Activated CD4-positive, alpha-beta T cell treated with anti-CD3 and anti-CD28 coated beads, Interleukin-2, amount 10 ng/mL, durations not matched to agents 7 days and 5 days (primary cell): ENCODE measurements at regions not wholly inside any gene's neighbourhood (a gene's known extent, or its start where the extent isn't known, plus 50 kb on each side); places are given as distances from the start of the nearest gene placed in this dataset.
"Not testable (repeated sequence)": the region's sequence is repeated elsewhere in the genome, so short reads cannot be mapped to it uniquely, and the experiment has no call there.

Source experiments
- CTCF ChIA-PET: fragments of 350-600 bp; sonication (Branson Sonifier 250); formaldehyde crosslinking; loops from one replicate; lab custom pipeline; 2021; ENCODE audit warnings: antibody characterized with exemption; lab: Charles Lee
- POLR2A ChIA-PET: fragments of 350-600 bp; sonication (Branson Sonifier 250); formaldehyde crosslinking; loops from one replicate; lab custom pipeline; 2021; ENCODE audit warnings: antibody characterized with exemption; lab: Charles Lee
- DNase-seq: peaks from one replicate; pipeline ENCODE4 v3.0.0-alpha.2; 2020
- H3K27ac Mint-ChIP-seq: one replicate; pipeline ENCODE4 v1.8.0; 2021; ENCODE audit warnings: mild to moderate bottlenecking, moderate library complexity, mixed read lengths
- H3K27me3 Mint-ChIP-seq: one replicate; pipeline ENCODE4 v1.8.0; 2021; ENCODE audit warnings: mixed read lengths
- H3K36me3 Mint-ChIP-seq: one replicate; pipeline ENCODE4 v1.8.0; 2021; ENCODE audit warnings: low read depth, mixed read lengths
- H3K4me1 Mint-ChIP-seq: one replicate; pipeline ENCODE4 v1.8.0; 2021; ENCODE audit warnings: mixed read lengths
- H3K4me3 Mint-ChIP-seq: one replicate; pipeline ENCODE4 v1.8.0; 2021; ENCODE audit warnings: mild to moderate bottlenecking, moderate library complexity, mixed read lengths
- H3K9me3 Mint-ChIP-seq: one replicate; pipeline ENCODE4 v1.8.0; 2021; ENCODE audit warnings: mixed read lengths

DNA sequence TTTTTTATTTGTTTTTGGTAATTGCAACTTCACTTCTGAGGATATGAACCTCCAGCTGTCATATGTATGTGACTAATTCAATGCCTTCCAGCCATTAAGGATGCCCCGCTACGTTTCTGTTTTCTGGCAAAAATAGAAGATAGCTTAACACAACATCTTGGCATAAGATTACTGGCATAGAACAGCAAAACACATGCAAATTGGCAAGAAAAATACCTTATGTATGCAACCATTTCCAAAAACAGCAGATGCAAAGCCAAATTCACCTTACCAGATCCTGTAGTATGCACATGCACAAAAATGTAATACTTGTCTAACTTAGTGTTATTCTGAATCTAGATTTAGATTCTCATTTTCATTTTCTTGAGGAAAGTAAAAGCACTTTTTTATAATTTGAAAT is 461.1 kb upstream of the CYLC2 start:
- Mint-ChIP-seq H3K4me1 (no peaks in the 10 kb centered on the region), H3K27ac (no peak overlapping the region), H3K9me3 (no peaks in the 10 kb centered on the region), H3K4me3 (no peak overlapping the region), H3K36me3 (no peaks in the 10 kb centered on the region), H3K27me3 (no peaks in the 10 kb centered on the region)
- POLR2A ChIA-PET: no interaction called here
- CTCF ChIA-PET: no interaction called here
- no peak for DNase-seq

DNA sequence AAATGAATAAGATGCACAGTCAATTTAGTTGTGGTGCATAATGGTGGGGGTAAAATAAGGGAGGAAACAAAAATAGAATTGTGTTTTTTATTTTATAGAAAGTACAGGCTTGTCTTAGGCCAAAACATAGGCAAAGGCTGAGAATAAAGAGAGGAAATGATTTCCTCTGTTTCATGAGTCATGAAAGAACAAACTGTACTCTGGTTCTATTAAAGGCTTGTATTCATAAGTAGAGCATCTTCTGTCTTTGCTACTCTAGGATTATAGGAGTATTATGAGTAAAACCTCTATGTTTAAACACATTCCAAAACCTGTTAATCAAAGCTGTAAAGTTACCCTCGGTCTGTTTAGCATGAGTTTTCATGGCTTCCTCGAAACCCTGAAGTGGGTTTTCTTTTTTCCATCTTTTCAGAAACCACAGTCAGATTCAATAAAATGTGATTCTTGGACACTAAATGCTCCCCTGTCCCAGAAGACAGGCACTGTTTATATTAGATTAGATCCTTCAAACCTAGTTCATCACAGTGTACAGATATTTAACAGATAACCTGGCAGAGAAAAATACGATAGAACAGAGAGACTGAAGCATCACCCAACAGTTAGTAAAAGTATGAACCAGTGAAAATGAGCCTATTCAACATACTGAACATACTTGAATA is 473.9 kb upstream of the CYLC2 start:
- no peaks in the 10 kb centered on the region for H3K27me3 Mint-ChIP-seq
- no peaks in the 10 kb centered on the region for H3K36me3 Mint-ChIP-seq
- POLR2A ChIA-PET: no interaction called here
- CTCF ChIA-PET: no interaction called here
- H3K9me3 Mint-ChIP-seq: peaks cover 9% of the 10 kb centered on the region
- no peak overlapping the region for H3K27ac Mint-ChIP-seq
- DNase-seq: no peak
- H3K4me1 Mint-ChIP-seq: no peaks in the 10 kb centered on the region
- no peak overlapping the region for H3K4me3 Mint-ChIP-seq

DNA sequence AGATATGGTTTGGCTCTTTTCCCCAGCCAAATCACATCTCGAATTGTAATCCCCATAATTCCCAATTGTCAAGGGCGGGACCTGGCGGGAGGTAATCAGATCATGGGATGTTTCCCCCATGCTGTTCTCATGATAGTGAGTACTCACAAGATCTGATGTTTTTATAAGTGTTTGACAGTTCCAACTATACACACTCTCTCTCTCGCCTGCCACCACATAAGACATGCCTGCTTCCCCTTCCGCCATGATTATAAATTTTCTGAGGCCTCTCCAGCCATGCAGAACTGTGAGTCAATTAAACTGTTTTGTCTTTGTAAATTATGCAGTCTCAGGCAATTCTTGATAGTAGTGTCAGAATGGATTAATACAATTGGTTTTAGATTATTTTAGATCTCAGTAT is 475.7 kb upstream of the CYLC2 start:
- Mint-ChIP-seq H3K27me3 (no peaks in the 10 kb centered on the region), H3K4me3 (no peak overlapping the region), H3K9me3 (peaks cover 2% of the 10 kb centered on the region), H3K4me1 (no peaks in the 10 kb centered on the region), H3K27ac (no peak overlapping the region), H3K36me3 (no peaks in the 10 kb centered on the region)
- CTCF ChIA-PET: no interaction called here
- POLR2A ChIA-PET: no interaction called here
- DNase-seq: no peak

DNA sequence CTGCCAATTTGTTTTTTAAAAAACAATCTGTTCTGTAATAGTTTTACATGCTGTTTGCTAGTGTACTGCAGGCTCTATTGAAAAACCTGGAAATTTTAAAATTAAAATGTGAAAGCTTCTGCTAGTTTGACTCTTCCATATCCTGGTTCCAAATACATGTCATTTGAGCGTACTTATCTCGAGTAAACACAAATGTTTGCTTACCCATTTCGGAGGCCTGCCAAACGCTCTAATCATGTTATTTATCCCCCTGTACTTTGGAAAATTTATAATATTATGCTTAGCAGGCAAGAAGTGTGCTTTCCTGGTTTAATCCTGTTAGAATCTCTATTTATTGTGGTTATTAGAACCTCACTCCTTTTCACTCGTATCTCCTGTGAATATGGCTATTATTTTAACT is 476.8 kb upstream of the CYLC2 start:
- Mint-ChIP-seq H3K9me3 (peaks cover 5% of the 10 kb centered on the region), H3K27ac (no peak overlapping the region), H3K27me3 (no peaks in the 10 kb centered on the region), H3K4me3 (no peak overlapping the region), H3K4me1 (no peaks in the 10 kb centered on the region), H3K36me3 (no peaks in the 10 kb centered on the region)
- ChIA-PET POLR2A (no interaction called here), CTCF (interaction anchor here (0.6 kb wide), 1 partner anchor 32 kb away, joined by 4 read pairs; no protein-coding TSS in a partner anchor)
- no peak for DNase-seq

DNA sequence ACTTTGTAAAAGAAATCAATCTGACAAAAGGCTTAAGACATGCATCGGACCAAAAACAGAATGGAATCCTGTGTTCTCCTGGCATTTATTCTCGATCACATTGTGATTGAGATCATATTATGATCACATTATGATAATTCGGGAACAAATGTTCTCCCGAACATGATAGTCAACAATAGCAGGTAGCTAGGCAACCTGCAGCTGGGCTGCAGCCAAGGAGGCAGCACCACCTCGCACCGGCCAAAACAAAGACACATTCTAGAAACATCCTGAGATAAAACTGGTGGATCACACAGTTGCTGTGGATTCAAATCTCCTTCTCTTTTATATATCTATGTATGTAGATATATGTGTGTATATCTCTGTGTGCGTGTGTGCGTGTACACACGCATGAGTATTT is 480.6 kb upstream of the CYLC2 start:
- CTCF ChIA-PET: no interaction called here
- H3K4me3 Mint-ChIP-seq: no peak overlapping the region
- no peaks in the 10 kb centered on the region for H3K36me3 Mint-ChIP-seq
- no peaks in the 10 kb centered on the region for H3K4me1 Mint-ChIP-seq
- H3K27ac Mint-ChIP-seq: no peak overlapping the region
- DNase-seq: no peak
- POLR2A ChIA-PET: no interaction called here
- no peaks in the 10 kb centered on the region for H3K27me3 Mint-ChIP-seq
- peaks cover 5% of the 10 kb centered on the region for H3K9me3 Mint-ChIP-seq

DNA sequence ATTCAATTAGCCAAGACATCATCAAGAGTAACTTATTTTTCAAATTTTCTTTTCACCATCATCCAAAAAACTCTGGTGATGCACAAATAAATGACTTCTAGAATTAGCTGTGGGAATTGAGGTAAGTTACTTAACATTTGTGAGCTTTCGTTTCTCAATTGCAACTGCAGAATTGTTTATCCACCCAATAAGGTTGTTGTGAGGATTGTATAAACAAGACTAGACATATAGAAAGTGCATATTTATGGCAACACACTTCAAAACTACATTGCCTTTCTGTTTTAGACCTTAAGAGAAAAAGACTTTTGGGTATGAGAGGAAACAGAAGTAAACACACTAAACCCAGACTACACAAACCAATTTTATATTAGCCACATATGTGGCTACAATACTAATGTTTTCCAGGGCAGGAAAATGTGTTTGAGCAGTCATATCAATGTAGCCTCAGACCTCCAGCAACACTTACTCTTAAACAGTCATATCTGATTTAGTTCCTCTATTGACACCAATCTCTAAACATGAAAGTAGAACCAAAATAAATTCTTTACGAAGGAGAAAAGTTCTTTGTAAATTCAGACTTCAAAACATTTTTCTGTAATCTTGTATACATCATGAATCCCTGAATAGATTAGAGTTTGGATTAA is 488.0 kb upstream of the CYLC2 start:
- Mint-ChIP-seq H3K27ac (no peak overlapping the region), H3K27me3 (no peaks in the 10 kb centered on the region), H3K36me3 (no peaks in the 10 kb centered on the region), H3K9me3 (peaks cover 4% of the 10 kb centered on the region), H3K4me1 (no peaks in the 10 kb centered on the region), H3K4me3 (no peak overlapping the region)
- no peak for DNase-seq
- POLR2A ChIA-PET: no interaction called here
- CTCF ChIA-PET: no interaction called here

DNA sequence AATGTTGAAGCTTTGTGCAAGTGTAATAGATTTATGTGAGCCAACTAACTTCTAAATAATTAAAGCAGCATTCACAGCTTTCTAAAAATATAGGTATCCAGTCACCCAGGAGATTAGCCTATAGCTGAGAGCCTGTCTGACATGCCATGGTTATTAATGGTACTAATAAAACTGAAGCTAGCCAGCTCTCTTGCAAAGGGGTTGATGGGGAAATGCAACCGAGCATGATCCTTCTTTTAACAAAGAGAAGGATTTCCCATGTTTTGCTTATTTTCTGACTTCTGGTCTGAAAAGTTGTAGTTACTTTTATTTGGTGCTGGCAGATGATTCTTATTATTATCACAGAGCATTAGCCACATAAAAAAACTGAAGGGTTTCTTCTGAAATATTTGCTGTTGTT is 488.7 kb upstream of the CYLC2 start:
- no peaks in the 10 kb centered on the region for H3K4me1 Mint-ChIP-seq
- no peak overlapping the region for H3K27ac Mint-ChIP-seq
- POLR2A ChIA-PET: no interaction called here
- peaks cover 4% of the 10 kb centered on the region for H3K9me3 Mint-ChIP-seq
- no peaks in the 10 kb centered on the region for H3K27me3 Mint-ChIP-seq
- no peak overlapping the region for H3K4me3 Mint-ChIP-seq
- H3K36me3 Mint-ChIP-seq: no peaks in the 10 kb centered on the region
- no peak for DNase-seq
- CTCF ChIA-PET: no interaction called here

DNA sequence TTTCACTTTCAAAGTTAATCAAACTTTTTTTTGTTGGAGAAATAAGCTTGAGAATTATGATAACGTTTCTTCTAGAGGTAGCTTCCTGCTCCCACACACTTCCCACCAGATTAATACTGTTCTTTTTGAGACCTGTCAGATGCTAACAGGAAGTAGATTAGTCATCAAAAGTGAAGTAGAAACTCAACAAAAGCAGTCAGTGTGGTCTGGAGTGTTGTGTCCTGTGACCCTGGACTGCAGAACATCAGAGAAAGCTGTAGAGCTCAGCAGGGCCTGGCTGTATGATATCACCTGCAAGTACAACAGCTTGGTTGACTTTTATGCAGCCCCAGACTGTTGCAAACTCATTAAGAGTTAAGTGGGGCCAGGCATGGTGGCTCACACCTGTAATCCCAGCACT is 495.7 kb upstream of the CYLC2 start:
- ChIA-PET CTCF (no interaction called here), POLR2A (no interaction called here)
- Mint-ChIP-seq H3K27me3 (no peaks in the 10 kb centered on the region), H3K27ac (no peak overlapping the region), H3K4me3 (no peak overlapping the region), H3K9me3 (peaks cover 4% of the 10 kb centered on the region), H3K4me1 (no peaks in the 10 kb centered on the region), H3K36me3 (no peaks in the 10 kb centered on the region)
- no peak for DNase-seq

DNA sequence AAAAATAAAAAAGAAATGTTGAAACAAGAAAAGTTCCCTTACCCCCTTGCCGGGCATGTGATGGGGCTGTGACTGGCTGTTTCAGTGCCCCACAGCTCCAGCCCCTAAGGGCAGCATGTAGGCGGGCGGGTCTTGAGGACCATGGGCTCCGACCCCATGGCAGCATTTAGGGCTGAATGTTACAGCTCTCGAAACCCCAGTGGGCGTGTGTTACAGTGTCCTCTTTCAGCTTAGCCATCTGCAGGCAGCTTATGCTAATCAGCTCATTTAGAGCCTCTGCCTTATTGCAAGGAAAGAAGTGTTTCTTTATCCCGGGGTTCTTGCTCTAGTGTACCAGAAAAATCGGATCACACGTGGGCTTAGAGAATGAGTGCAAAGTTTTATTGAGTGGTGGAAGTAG is 497.4 kb upstream of the CYLC2 start:
- CTCF ChIA-PET: no interaction called here
- no peaks in the 10 kb centered on the region for H3K4me1 Mint-ChIP-seq
- no peak for DNase-seq
- no peaks in the 10 kb centered on the region for H3K36me3 Mint-ChIP-seq
- H3K9me3 Mint-ChIP-seq: peaks cover 2% of the 10 kb centered on the region
- POLR2A ChIA-PET: no interaction called here
- no peaks in the 10 kb centered on the region for H3K27me3 Mint-ChIP-seq
- H3K27ac Mint-ChIP-seq: no peak overlapping the region
- no peak overlapping the region for H3K4me3 Mint-ChIP-seq

DNA sequence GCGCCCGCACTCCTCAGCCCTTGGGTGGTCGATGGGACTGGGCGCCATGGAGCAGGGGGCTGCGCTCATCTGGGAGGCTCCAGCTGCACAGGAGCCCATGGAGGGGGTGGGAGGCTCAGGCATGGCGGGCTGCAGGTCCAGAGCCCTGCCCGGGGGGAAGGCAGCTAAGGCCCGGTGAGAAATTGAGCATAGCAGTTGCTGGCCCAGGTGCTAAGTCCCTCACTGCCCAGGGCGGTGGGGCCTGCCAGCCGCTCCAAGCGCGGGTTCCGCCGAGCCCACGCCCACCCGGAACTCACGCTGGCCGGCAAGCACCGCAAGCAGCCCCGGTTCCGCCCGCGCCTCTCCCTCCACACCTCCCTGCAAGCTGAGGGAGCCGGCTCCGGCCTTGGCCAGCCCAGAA is 508.2 kb upstream of the CYLC2 start:
- H3K27ac Mint-ChIP-seq, H3K4me1 Mint-ChIP-seq, H3K4me3 Mint-ChIP-seq, H3K27me3 Mint-ChIP-seq, DNase-seq, H3K9me3 Mint-ChIP-seq, H3K36me3 Mint-ChIP-seq, POLR2A ChIA-PET, CTCF ChIA-PET: not testable (repeated sequence)

DNA sequence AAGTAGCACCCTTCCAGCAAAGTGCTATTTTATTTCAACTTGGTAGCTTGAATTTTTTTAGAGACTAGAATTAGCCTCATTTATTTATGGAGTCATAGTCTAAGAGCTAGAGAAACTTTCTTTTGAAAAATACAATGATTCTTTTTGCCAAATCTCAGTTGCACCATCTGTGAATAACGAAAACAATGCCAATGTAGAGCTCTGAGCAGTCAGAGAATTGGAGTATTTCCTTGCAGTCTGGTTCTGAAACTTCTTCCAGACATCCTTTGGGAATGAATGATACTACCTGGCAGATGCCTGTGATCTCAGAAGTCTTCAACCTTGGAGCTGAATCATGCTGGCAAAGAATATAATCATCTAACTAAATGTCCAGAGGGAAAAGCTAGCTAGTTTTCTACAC is 511.5 kb upstream of the CYLC2 start:
- Mint-ChIP-seq H3K27ac (no peak overlapping the region), H3K36me3 (no peaks in the 10 kb centered on the region), H3K27me3 (no peaks in the 10 kb centered on the region), H3K4me1 (no peaks in the 10 kb centered on the region), H3K4me3 (no peak overlapping the region), H3K9me3 (peaks cover 3% of the 10 kb centered on the region)
- POLR2A ChIA-PET: no interaction called here
- no peak for DNase-seq
- CTCF ChIA-PET: no interaction called here

DNA sequence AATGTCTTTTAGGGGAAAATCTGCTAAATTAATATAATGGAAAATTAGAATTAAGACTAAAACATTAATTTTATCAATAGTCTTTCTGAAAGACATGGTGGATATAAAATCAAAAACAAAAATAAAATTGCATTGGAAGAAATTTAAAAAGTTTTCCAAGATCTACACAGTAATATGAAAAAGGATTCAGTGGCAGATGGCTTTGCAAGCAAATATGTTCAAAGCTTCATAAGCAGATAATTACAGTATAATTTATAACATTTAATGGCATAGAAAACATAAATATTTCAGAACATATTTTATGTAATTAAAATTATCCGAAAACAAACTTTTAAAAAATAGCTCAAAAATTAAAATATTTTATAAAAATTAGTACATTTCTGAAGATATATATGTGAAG is 512.4 kb upstream of the CYLC2 start:
- Mint-ChIP-seq H3K36me3 (no peaks in the 10 kb centered on the region), H3K27ac (no peak overlapping the region), H3K4me3 (no peak overlapping the region), H3K4me1 (no peaks in the 10 kb centered on the region), H3K27me3 (no peaks in the 10 kb centered on the region), H3K9me3 (peaks cover 3% of the 10 kb centered on the region)
- no peak for DNase-seq
- ChIA-PET CTCF (no interaction called here), POLR2A (no interaction called here)

DNA sequence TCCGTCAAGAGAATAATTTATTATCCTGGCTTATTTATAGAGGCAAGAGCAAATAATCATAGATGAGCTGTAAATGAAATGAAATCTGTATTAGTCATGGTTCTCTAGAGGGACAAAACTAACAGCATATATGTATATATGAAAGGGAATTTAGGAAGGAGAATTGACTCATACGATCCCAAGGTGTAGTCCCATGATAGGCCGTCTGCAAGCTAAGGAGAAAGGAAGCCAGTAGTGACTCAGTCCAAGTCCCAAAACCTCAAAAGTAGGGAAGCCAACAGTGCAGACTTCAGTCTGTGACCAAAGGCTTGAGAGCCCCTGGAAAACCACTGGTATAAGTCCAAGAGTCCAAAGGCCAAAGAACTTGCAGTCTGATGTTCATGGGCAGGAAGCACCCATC is 515.9 kb upstream of the CYLC2 start:
- ChIA-PET POLR2A (no interaction called here), CTCF (no interaction called here)
- Mint-ChIP-seq H3K9me3 (peaks cover 3% of the 10 kb centered on the region), H3K27me3 (no peaks in the 10 kb centered on the region), H3K4me1 (no peaks in the 10 kb centered on the region), H3K36me3 (no peaks in the 10 kb centered on the region), H3K4me3 (no peak overlapping the region), H3K27ac (no peak overlapping the region)
- no peak for DNase-seq

DNA sequence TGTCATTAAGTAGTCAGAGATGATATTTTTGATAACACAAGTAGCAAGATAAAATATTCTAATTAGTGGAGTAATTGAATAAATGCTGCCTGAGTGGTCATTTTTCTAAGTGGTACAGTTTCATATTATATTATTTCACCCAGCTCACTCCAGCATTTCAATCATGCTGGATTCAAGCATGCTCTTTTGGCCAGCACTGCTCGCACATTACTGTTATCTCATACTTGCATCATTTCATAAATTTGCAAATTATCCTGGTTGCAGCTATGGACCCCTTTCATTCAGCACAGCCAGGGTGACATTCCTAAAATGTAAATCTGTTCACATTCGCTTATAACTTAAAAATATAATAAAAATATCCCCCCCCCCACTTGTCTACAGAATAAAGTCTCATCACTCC is 520.8 kb upstream of the CYLC2 start:
- H3K4me1 Mint-ChIP-seq: no peaks in the 10 kb centered on the region
- H3K36me3 Mint-ChIP-seq: no peaks in the 10 kb centered on the region
- CTCF ChIA-PET: no interaction called here
- no peak overlapping the region for H3K4me3 Mint-ChIP-seq
- H3K27ac Mint-ChIP-seq: no peak overlapping the region
- H3K9me3 Mint-ChIP-seq: peaks cover 2% of the 10 kb centered on the region
- no peaks in the 10 kb centered on the region for H3K27me3 Mint-ChIP-seq
- no peak for DNase-seq
- POLR2A ChIA-PET: no interaction called here
